HEK293 (cell line): ENCODE measurements at regions not wholly inside any gene's neighbourhood (a gene's known extent, or its start where the extent isn't known, plus 50 kb on each side); places are given as distances from the start of the nearest gene placed in this dataset.

Experiments used
- CTCF ChIP-seq: fragments of 450-650 bp; formaldehyde crosslinking; IDR thresholded peaks from 2 replicates; pipeline ENCODE4 v1.5.1; 2016; ENCODE audit warnings: missing biosample characterization, missing genetic modification characterization
- YY1 ChIP-seq: fragments of 450-650 bp; formaldehyde crosslinking; IDR thresholded peaks from 2 replicates; pipeline ENCODE4 v1.5.1; 2018; ENCODE audit warnings: missing biosample characterization, missing genetic modification characterization
- ZBTB49 ChIP-seq: fragments of 450-650 bp; formaldehyde crosslinking; IDR thresholded peaks from 2 replicates; pipeline ENCODE4 v1.5.1; 2016; ENCODE audit warnings: missing biosample characterization, missing genetic modification characterization, low read depth
- ZBTB8A ChIP-seq: fragments of 450-650 bp; formaldehyde crosslinking; IDR thresholded peaks from 2 replicates; pipeline ENCODE4 v1.5.1; 2016; ENCODE audit warnings: missing biosample characterization, missing genetic modification characterization
- ZNF184 ChIP-seq: fragments of 450-650 bp; IDR thresholded peaks from 2 replicates; pipeline ENCODE4 v1.5.1; 2018; ENCODE audit warnings: missing biosample characterization, mild to moderate bottlenecking, missing genetic modification characterization
- ZNF26 ChIP-seq: fragments of 450-650 bp; formaldehyde crosslinking; IDR thresholded peaks from 2 replicates; pipeline ENCODE4 v1.5.1; 2016; ENCODE audit warnings: missing biosample characterization, missing genetic modification characterization
- ZNF37A ChIP-seq: fragments of 450-650 bp; IDR thresholded peaks from 2 replicates; pipeline ENCODE4 v1.5.1; 2018; ENCODE audit warnings: missing biosample characterization, missing genetic modification characterization
- ZNF404 ChIP-seq: fragments of 450-650 bp; formaldehyde crosslinking; IDR thresholded peaks from 2 replicates; pipeline ENCODE4 v1.5.1; 2017; ENCODE audit warnings: missing biosample characterization, missing genetic modification characterization
- ZNF704 ChIP-seq: fragments of 450-650 bp; formaldehyde crosslinking; IDR thresholded peaks from 2 replicates; pipeline ENCODE4 v1.5.1; 2016; ENCODE audit warnings: missing biosample characterization, missing genetic modification characterization
- ZNF768 ChIP-seq: fragments of 450-650 bp; formaldehyde crosslinking; IDR thresholded peaks from 2 replicates; pipeline ENCODE4 v1.5.1; 2018; ENCODE audit warnings: missing biosample characterization, mild to moderate bottlenecking, missing genetic modification characterization

GRCh38 chr6:19690325-19691075, 146.7 kb upstream of the ID4 start:
- TF ChIP-seq YY1 (tag by site-specific recombination) (no peak), ZNF184 (no peak), ZBTB49 (tag by site-specific recombination) (no peak), CTCF (tag by site-specific recombination) (no peak), ZNF768 (no peak), ZNF404 (tag by site-specific recombination) (no peak), ZNF26 (tag by site-specific recombination) (no peak), ZNF37A (no peak), ZNF704 (no peak), ZBTB8A (tag by site-specific recombination) (no peak)
